Erythroblast (primary cell): ENCODE measurements at regions not wholly inside any gene's neighbourhood (a gene's known extent, or its start where the extent isn't known, plus 50 kb on each side); places are given as distances from the start of the nearest gene placed in this dataset.

Source experiments
- GATA1 ChIP-seq: IDR thresholded peaks from 2 replicates; pipeline ENCODE4 v1.6.1; 2011; ENCODE audit warnings: low read depth, mild to moderate bottlenecking, control low read depth, low read length, moderate library complexity
- POLR2A ChIP-seq: IDR thresholded peaks from 2 replicates; pipeline ENCODE4 v1.6.1; 2011; ENCODE audit warnings: mild to moderate bottlenecking, low read length

DNA sequence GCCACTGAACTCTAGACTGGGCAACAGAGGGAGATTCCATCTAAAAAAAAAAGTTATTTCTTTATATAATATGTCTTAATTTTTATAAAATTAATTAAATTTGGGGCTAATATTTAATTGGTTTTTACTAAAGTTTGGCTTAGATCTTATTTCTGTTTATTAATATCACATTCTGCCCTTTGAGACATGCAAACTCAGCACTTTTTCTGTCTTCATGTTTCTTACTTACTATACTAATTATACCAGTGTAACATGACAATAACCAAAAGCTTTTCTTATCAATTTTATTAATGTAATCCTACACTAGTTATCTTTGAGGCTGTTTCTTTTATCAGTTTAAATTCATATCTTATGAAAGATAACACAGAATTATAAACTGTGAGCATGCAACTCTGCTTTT, 475.9 kb upstream of the GRID2 start:
- TF ChIP-seq POLR2A = no peak
- no peak for TF ChIP-seq GATA1
